HepG2 (cell line): ENCODE measurements at regions not wholly inside any gene's neighbourhood (a gene's known extent, or its start where the extent isn't known, plus 50 kb on each side); places are given as distances from the start of the nearest gene placed in this dataset.

Experiments
- ATAC-seq: fragments of 200-7000 bp; cut with Tn5 transposase; 3 replicates; pipeline ENCODE4 v1.9.1; 2020; ENCODE audit warnings: mild to moderate bottlenecking, moderate library complexity
- BruUV-seq: library from RNA; stranded (reverse); fragments of 400-500 nt; replicated peaks from 2 replicates; lab custom pipeline; 2021; lab: Mats Ljungman, UMichigan
- CTCF ChIA-PET: fragments of 300-600 bp; formaldehyde crosslinking; extraction: SDS; loops from one replicate; lab custom pipeline; 2021; ENCODE audit warnings: low total read pairs, inconsistent platforms, low intra/inter-chr PET ratio; lab: Yijun Ruan, JAX
- POLR2A ChIA-PET: fragments of 350-600 bp; sonication (Branson Sonifier 250); formaldehyde crosslinking; loops from one replicate; lab custom pipeline; 2020; ENCODE audit warnings: antibody characterized with exemption, inconsistent platforms; lab: Yijun Ruan, JAX
- DNase-seq: peaks from one replicate; pipeline ENCODE4 v3.0.0-alpha.2; 2015; ENCODE audit warnings: low spot score
- FAIRE-seq: peaks from 3 replicates; lab custom pipeline; 2011; peaks lifted over from hg19 to GRCh38; lab: Jason Lieb, UNC
- H2AFZ ChIP-seq: one replicate; pipeline ENCODE4 v1.6.1; 2011; ENCODE audit warnings: low read length, inconsistent platforms
- H3K27ac ChIP-seq: fragments of 300-600 bp; 3 replicates; pipeline ENCODE4 v1.8.0; 2011; ENCODE audit warnings: mixed run types, mild to moderate bottlenecking, mixed read lengths, low read length, inconsistent platforms; ENCODE audit not compliant: insufficient read depth; ENCODE audit errors: extremely low read length
- H3K27me3 ChIP-seq, 2 experiments: fragments of 200-600 bp in 1 of 2; 2 replicates in 1 of 2; 3 replicates in 1 of 2; pipeline versions ENCODE4 v1.6.0 to v1.8.0; 2011; ENCODE audit warnings: low read length in 2 of 2, mild to moderate bottlenecking in 2 of 2, moderate library complexity in 2 of 2, inconsistent platforms in 1 of 2; ENCODE audit not compliant: insufficient read depth in 2 of 2, control insufficient read depth in 1 of 2
- H3K36me3 ChIP-seq, 2 experiments: fragments of 200-600 bp in 1 of 2; replicated peaks in 1 of 2; 2 replicates in 1 of 2; 3 replicates in 1 of 2; pipeline versions ENCODE4 v1.5.1 to v1.8.0; 2011; ENCODE audit warnings: low read length in 2 of 2, inconsistent platforms in 1 of 2; ENCODE audit not compliant: insufficient read depth in 2 of 2, control insufficient read depth in 1 of 2
- H3K4me1 ChIP-seq: 2 replicates; pipeline ENCODE4 v1.5.1; 2012; ENCODE audit warnings: low read length, inconsistent platforms; ENCODE audit not compliant: insufficient read depth
- H3K4me2 ChIP-seq: 2 replicates; pipeline ENCODE4 v1.6.0; 2011; ENCODE audit warnings: low read depth, low read length, inconsistent platforms
- H3K4me3 ChIP-seq, 3 experiments: fragments of 200-600 bp in 1 of 3; sonication (generic), shearing (Covaris generic) in 1 of 3; replicated peaks in 1 of 3; 2 replicates each; pipeline ENCODE4 v1.5.1; 2011 to 2016; ENCODE audit warnings: low read length in 3 of 3, inconsistent platforms in 2 of 3, low read depth in 2 of 3, mild to moderate bottlenecking in 2 of 3, control low read depth in 1 of 3, mixed read lengths in 1 of 3; ENCODE audit not compliant: insufficient read depth in 1 of 3
- H3K79me2 ChIP-seq: one replicate; pipeline ENCODE4 v1.6.1; 2011; ENCODE audit warnings: low read length, inconsistent platforms; ENCODE audit not compliant: insufficient read depth
- H3K9ac ChIP-seq: 2 replicates; pipeline ENCODE4 v1.6.0; 2011; ENCODE audit warnings: mild to moderate bottlenecking, low read depth, low read length, inconsistent platforms; ENCODE audit not compliant: insufficient read depth
- H3K9me3 ChIP-seq: 2 replicates; pipeline ENCODE4 v1.5.1; 2012; ENCODE audit warnings: mild to moderate bottlenecking, low read length
- H4K20me1 ChIP-seq: 2 replicates; pipeline ENCODE4 v1.6.0; 2011; ENCODE audit warnings: inconsistent platforms, mild to moderate bottlenecking, low read length, moderate library complexity; ENCODE audit not compliant: insufficient read depth
- BHLHE40 ChIP-seq: IDR thresholded peaks from 2 replicates; pipeline ENCODE4 v1.6.1; 2011; ENCODE audit warnings: low read length, improper control_type of control experiment
- GTF2F1 ChIP-seq: fragments of 150-350 bp; IDR thresholded peaks from 2 replicates; pipeline ENCODE4 v1.6.1; 2014; ENCODE audit warnings: low read length
- JUND ChIP-seq: sonication (generic); formaldehyde crosslinking; IDR thresholded peaks from 2 replicates; pipeline ENCODE4 v1.8.0; 2022; ENCODE audit warnings: mild to moderate bottlenecking, missing genetic modification reagents
- LBX2 ChIP-seq: sonication (generic); formaldehyde crosslinking; IDR thresholded peaks from 2 replicates; pipeline ENCODE4 v1.5.0; 2020; ENCODE audit warnings: missing genetic modification reagents, mild to moderate bottlenecking, borderline replicate concordance
- MXI1 ChIP-seq: IDR thresholded peaks from 3 replicates; pipeline ENCODE4 v1.6.1; 2012; ENCODE audit warnings: low read depth, low read length, inconsistent platforms, borderline replicate concordance
- RAD21 ChIP-seq: fragments of 450-650 bp; formaldehyde crosslinking; IDR thresholded peaks from 2 replicates; pipeline ENCODE4 v1.5.0; 2020; ENCODE audit warnings: mild to moderate bottlenecking
- RBM22 ChIP-seq: fragments of 200-400 bp; formaldehyde crosslinking; optimal IDR thresholded peaks from 2 replicates; pipeline ENCODE3; 2017; ENCODE audit warnings: mild to moderate bottlenecking, low read length, moderate library complexity
- REST ChIP-seq, 2 experiments: IDR thresholded peaks; 2 replicates each; pipeline ENCODE4 v1.6.1; 2011 to 2012; ENCODE audit warnings: low read length in 2 of 2, borderline replicate concordance in 1 of 2, low read depth in 1 of 2, mild to moderate bottlenecking in 1 of 2, moderate library complexity in 1 of 2
- ZBTB8A ChIP-seq: sonication (generic); formaldehyde crosslinking; IDR thresholded peaks from 2 replicates; pipeline ENCODE4 v1.4.0; 2020; ENCODE audit warnings: mild to moderate bottlenecking, low read depth, missing genetic modification reagents, borderline replicate concordance
- ZNF414 ChIP-seq: sonication (generic); formaldehyde crosslinking; IDR thresholded peaks from 2 replicates; pipeline ENCODE4 v1.5.0; 2020; ENCODE audit warnings: missing genetic modification reagents
- ZNF468 ChIP-seq: sonication (generic); formaldehyde crosslinking; IDR thresholded peaks from 2 replicates; pipeline ENCODE4 v1.8.0; 2022; ENCODE audit warnings: mild to moderate bottlenecking, moderate library complexity, missing genetic modification reagents
- ZNF496 ChIP-seq: sonication (generic); formaldehyde crosslinking; IDR thresholded peaks from 2 replicates; pipeline ENCODE4 v1.8.1; 2023; ENCODE audit warnings: mild to moderate bottlenecking, moderate library complexity, missing genetic modification reagents; ENCODE audit not compliant: insufficient replicate concordance
- ZNF687 ChIP-seq: sonication (generic); formaldehyde crosslinking; IDR thresholded peaks from 2 replicates; pipeline ENCODE4 v1.5.1; 2020; ENCODE audit warnings: mild to moderate bottlenecking, missing genetic modification reagents, moderate library complexity
- WGBS: methylation state at CpG from one replicate; pipeline ENCODE4 v1.1.6; 2017; ENCODE audit warnings: low lambda C conversion rate; 5-methylcytosine and 5-hydroxymethylcytosine counted together
- in situ Hi-C: cut with HindIII; loops from 2 replicates; pipeline ENCODE4 v1.10.0; 2017; ENCODE audit warnings: low pct_unique_long_range_greater_than_20kb; ENCODE audit not compliant: extremely low pct_ligation_motif_present
- intact Hi-C: fragments of 100-400 bp; cut with micrococcal nuclease; formaldehyde crosslinking; loops from one replicate; pipeline ENCODE4 v1.10.0; 2022; ENCODE audit not compliant: unreplicated experiment

GRCh38 chr4:137762591-137762990 is 230.3 kb upstream of the PCDH18 start:
- WGBS, result 5% methylated on average over 3 of the region's 3 CpGs
- H3K9me3 ChIP-seq, result no peaks in the 10 kb centered on the region
- H3K27me3 ChIP-seq, result no peaks in the 10 kb centered on the region
- H3K4me2 ChIP-seq, result no peak overlapping the region
- H3K4me1 ChIP-seq, result no peaks in the 10 kb centered on the region
- ATAC-seq (no peak), DNase-seq (no peak), FAIRE-seq (no peak)
- no peak overlapping the region for H3K4me3 ChIP-seq
- no peak for TF ChIP-seq RBM22
- TF ChIP-seq REST (IDR thresholded peaks at IDR 0.05; ENCODE audit: borderline replicate concordance in 1 of 2, low read depth in 1 of 2, low read length in 2 of 2), result no peak
- TF ChIP-seq BHLHE40, result no peak
- no peak for TF ChIP-seq LBX2 (CRISPR knock-in tag)
- no peak for TF ChIP-seq JUND (CRISPR knock-in tag)
- no peak for TF ChIP-seq ZNF468 (CRISPR knock-in tag)
- TF ChIP-seq RAD21, result no peak
- no peak for TF ChIP-seq MXI1
- TF ChIP-seq ZNF496 (CRISPR knock-in tag), result no peak
- no peak for TF ChIP-seq GTF2F1
- no peak for TF ChIP-seq ZNF414 (CRISPR knock-in tag)
- no peak for TF ChIP-seq ZNF687
- TF ChIP-seq ZBTB8A (CRISPR knock-in tag), result no peak
- no peaks in the 10 kb centered on the region for H3K79me2 ChIP-seq
- H3K9ac ChIP-seq, result no peak overlapping the region
- H3K36me3 ChIP-seq, result no peaks in the 10 kb centered on the region
- POLR2A ChIA-PET, result no interaction called here
- intact Hi-C loops, result no loop called here
- in situ Hi-C loops, result no loop called here
- CTCF ChIA-PET, result no interaction called here
- no peaks in the 10 kb centered on the region for H4K20me1 ChIP-seq
- H3K27ac ChIP-seq, result no peak overlapping the region
- H2AFZ ChIP-seq, result no peak overlapping the region
- BruUV-seq, result no TSS peak
